DMS114 treated with DMSO at 0.1 percent for 48 hours (cell line): ENCODE measurements at regions not wholly inside any gene's neighbourhood (a gene's known extent, or its start where the extent isn't known, plus 50 kb on each side); places are given as distances from the start of the nearest gene placed in this dataset.
"Not testable (repeated sequence)": the region's sequence is repeated elsewhere in the genome, so short reads cannot be mapped to it uniquely, and the experiment has no call there.

ENCODE experiments used
- DNase-seq: peaks from one replicate; lab custom pipeline; 2025; ENCODE audit not compliant: unreplicated experiment; lab: John Stamatoyannopoulos, UW

- DNase-seq: no peak
Observed at GRCh38 chr2:220580113-220580512, 952.7 kb downstream of the SLC4A3 start.

DNA sequence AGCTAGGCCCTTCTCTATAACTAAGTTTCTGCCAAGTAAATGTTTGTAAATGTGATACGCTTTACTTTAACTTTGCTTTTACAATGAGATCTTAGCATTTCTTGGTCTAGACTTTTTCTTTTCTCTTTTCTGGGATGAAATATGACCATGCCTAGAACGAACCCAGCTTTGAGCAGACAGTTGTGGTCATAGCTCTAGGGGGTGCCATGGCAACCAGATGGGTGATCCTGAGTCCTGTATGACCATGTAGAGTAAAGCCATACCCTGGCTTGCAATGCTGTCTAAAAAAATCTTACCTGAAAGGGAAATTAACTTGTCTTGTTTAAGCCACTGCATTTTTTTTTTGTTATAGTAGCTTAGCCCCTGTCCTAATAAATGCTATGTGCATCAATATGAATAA is 956.3 kb downstream of the SLC4A3 start:
- DNase-seq: no peak

GRCh38 chr2:220585241-220585640 is 957.8 kb downstream of the SLC4A3 start:
- DNase-seq: no peak

DNA sequence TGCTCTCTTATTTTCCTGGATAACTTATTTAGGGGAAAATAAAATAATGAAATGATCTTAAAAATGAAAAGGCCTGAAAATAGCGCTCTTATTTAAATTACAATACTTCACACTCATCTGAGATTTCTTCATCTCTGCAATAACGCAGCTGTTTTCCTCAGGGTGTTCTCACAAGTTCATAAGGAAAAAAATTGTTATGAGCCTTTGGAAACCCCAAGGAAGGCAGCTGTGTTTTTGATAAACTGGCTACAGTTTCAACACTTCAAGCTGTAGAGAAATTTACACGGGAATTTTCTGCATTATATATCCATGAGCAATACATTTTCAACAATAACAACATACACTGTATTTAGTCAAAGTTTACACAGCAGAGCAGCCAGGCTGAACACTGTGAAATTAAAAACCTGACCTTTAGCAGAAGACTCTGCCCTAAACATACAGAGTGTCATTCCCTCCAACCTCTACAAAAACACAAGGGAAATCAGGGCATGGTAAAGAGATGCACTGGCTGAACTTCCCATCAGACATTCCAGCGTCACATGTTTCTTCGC is 959.6 kb downstream of the SLC4A3 start:
- no peak for DNase-seq

DNA sequence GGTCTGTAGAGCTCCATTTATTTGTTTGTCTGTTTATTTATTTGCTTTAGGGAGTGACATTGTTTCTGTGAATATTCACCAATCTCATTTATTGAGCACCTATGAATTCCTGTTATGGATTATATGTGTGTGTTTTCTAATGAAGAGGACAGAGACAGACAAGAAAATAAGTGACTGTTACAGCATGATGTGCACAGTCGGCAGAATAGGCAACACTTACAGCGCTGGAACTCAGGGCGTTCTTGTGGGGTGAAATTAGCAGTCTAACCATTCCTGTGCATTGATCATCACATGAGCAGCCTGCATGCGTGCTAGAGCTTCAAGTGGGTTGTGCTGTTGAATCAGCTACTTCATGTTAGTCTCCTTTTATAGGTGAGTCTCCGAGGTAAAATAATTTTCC is 960.7 kb downstream of the SLC4A3 start:
- DNase-seq: no peak

DNA sequence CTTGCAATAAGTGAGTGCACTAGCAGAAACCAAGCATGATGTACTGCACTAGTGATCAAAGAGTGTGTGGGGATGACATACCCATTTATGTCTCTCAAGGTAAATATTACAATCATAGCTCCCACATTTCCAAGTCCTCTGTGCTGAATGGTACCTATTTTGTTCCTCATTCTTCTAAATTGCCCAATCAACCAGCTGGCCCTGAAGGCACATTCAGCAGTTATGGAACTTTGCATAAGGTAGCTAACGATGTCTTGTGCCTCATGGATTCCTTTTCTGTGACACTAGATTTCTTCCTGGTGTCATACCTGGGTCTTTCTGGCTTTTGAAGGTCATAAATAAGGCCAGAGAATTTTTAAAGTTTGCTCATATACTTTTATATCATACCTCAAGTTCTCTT is 963.0 kb downstream of the SLC4A3 start:
- no peak for DNase-seq

DNA sequence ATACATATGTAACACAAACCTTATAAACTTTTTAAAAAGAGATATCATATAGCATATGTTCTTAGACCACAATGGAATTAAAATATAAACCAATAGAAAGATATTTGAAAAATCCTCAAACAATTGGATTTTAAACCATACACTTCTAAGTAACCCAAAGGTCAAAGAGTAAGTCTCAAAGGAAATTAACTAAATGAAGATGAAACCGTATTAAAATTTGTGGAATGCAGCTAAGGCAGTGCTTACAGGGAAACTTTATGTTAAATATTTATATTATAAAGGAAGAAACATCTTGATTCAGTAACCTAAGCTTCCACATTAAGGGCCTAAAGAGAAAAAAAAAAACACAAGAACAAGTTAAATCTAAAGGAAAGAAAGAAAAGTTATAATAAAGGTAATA is 966.1 kb downstream of the SLC4A3 start:
- no peak for DNase-seq

- no peak for DNase-seq
Observed at GRCh38 chr2:220601674-220602073, 970.4 kb downstream of the EPHA4 start.

DNA sequence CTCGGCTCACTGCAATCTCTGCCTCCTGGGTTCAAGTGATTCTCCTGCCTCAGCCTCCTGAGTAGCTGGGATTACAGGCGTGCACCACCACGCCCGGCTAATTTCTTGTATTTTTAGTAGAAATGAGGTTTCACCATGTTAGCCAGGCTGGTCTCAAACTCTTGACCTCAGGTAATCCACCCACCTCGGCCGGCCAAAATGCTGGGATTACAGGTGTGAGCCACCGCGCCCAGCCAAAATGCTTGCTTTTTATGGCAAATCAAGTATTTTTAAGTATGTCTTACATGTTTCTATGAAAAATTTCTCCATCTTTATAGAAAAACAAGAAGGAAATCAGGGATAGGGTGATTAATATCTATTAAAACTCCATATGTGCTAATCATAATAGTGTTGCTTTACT is 959.1 kb downstream of the EPHA4 start:
- not testable (repeated sequence) for DNase-seq

DNA sequence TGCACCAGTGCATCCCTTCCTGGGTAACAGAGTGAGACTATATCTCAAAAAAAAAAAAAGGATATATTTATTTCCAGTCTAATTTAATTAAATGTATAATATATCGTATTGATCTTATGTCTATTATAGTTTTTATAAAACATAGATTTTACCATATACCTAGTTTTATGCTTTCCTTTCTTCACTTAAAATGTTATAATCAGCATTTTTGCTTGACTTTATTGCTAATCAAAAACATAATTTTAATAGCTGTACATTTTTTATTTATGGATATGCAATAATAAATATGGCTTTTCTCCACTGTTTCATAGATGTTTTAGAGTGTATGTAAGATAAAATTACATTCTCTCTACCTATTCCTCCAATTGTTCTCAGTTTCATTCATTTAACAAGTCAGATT is 958.0 kb downstream of the EPHA4 start:
- no peak for DNase-seq

GRCh38 chr2:220619525-220620220 is 952.4 kb downstream of the EPHA4 start:
- no peak for DNase-seq

- no peak for DNase-seq
Observed at GRCh38 chr2:220626603-220627002, 945.5 kb downstream of the EPHA4 start.

DNA sequence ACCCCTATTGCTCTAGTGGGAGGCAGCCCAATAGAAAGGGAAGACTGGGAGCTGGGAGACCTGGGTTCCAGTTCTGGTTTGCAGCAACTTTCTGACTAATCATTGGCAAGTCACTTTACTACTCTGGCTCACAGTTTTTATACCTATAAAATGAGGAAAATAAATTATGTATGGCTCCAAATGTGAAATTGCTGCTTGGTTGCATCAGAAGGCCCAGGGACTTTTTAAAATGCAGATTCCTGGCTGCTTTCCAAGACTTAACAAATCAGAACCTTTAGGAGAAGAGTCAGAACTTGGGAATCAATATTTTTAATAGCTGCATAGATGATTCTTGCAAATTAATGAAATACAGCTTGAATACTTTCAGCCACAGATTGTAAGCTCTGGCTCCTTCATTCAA is 943.9 kb downstream of the EPHA4 start:
- no peak for DNase-seq

DNA sequence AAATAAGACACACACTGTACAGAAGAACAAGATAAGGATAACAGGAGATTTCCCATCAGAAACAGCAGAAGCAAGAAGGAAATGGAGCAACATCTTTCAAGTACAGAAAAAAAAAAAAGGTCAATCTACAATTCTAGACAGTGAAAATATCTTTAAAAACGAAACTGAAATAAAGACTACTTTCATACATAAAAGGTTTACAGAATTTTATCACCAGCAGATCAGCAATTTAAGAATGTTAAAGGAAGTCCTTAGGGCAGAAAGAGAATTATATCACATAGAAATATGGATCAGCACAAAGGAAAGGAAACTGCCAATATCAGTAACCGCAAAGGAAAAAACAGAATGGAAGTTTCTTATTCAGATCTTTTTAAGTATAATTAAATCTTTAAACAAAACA is 931.0 kb downstream of the EPHA4 start:
- DNase-seq: no peak

DNA sequence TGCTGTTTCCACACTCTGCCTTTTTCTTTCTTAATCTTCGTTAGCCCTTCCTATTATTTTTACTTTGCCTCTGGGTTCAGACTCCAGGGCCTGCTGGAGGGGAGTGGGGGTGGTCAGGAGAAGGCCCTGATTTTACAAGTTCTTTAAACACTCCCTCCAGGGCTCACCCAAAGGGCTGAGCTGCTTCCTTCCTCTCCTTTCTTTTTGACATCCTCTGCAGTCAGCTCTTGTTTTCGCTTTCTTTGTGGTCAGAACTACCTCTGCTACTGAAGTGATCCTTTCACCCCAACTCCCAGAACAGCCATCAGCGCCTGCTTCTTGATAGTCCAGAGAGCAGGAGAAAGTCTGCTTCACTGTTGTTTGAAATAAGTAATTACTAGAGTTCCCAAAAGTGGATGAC is 925.7 kb downstream of the EPHA4 start:
- no peak for DNase-seq

DNA sequence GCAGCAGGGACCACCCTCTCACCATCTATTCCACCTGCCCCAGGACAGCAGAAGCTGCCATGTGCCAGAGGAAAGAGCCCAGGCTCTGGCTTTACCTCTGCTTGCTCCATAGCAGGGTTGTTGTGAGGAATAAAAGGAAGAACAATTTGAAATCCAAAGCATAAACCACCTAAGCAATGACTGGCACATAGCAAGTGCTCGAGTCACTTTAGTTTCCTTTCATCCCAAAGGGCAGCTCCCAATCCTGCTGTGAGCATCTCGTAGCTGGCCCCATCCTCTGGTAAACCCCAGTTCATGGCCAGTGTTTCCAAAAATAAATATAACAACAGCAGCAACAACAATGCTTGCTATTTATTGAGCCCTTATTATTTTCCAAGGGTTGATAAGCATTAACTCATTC is 923.5 kb downstream of the EPHA4 start:
- DNase-seq: no peak

DNA sequence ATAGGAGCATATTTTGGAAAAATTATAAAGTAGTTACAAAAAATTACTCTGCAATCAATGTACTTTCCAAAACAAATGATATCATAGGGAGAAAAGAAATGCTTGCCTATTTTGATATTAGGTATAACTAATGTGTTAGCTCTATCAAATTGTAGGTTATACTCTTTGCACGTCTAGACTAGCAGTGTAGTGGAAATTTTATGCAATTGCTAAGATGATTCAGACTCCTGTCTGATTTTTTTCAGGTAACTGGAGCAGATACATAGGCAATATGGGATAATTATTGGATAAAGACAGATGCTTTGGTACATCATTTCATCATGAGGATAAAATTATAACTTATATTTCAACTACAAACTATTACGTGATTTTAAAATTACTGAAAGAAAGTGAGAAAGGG is 918.3 kb downstream of the EPHA4 start:
- no peak for DNase-seq

DNA sequence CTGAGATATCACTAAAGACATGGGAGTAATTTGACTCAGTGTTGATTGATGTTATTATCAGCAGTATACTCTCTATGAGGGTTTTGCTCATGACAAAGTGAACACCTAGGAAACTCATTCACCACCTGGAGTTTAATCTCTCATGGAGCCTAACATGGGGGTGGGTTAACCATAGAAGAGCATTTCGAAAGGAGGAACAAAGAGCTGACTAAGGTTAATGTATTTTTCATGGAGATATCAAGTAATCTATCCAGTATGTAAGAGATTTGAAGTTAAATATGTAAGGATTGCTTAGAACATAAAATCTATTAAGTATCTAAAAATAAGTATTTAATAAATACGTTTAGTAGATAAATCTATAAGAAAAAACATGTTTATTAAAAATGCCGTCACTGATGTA is 917.8 kb downstream of the EPHA4 start:
- no peak for DNase-seq

- no peak for DNase-seq
Observed at GRCh38 chr2:220660277-220661145, 911.6 kb downstream of the EPHA4 start.

DNA sequence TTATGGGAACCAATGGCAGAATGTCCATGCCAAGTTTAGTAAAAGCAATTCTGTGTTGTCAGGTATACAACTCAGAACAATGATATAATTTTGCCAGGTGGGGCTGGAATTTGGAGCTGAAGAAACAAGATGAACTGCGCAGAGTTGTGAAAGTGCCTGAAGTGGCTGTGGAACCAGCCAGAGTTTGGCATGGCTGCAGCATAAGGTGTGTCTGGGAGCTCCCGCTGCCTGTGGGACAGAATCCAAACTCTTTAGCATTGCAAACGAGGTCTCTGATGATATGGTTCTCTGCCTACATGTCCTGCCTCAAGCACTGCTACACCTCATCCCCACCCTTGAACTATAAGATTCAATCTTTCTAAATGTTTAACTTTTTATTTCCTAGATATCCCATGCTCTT is 909.7 kb downstream of the EPHA4 start:
- DNase-seq: no peak

- no peak for DNase-seq
Observed at GRCh38 chr2:220663065-220663464, 909.0 kb downstream of the EPHA4 start.
